GM12878 (cell line): ENCODE measurements at regions not wholly inside any gene's neighbourhood (a gene's known extent, or its start where the extent isn't known, plus 50 kb on each side); places are given as distances from the start of the nearest gene placed in this dataset.

Experiments
- ATAC-seq: fragments of 200-7000 bp; cut with Tn5 transposase; 3 replicates; pipeline ENCODE4 v1.9.1; 2020; ENCODE audit warnings: mild to moderate bottlenecking, moderate library complexity
- BruUV-seq: library from RNA; stranded (reverse); fragments of 400-500 nt; replicated peaks from 2 replicates; lab custom pipeline; 2021; lab: Mats Ljungman, UMichigan
- CTCF ChIA-PET: fragments of 300-600 bp; sonication (Branson Sonifier 250); formaldehyde crosslinking; extraction: SDS; loops from one replicate; lab custom pipeline; 2021; ENCODE audit warnings: inconsistent platforms; lab: Yijun Ruan, JAX
- POLR2A ChIA-PET: fragments of 350-600 bp; formaldehyde crosslinking; extraction: SDS; loops from one replicate; lab custom pipeline; 2021; ENCODE audit warnings: inconsistent platforms; lab: Charles Lee
- RAD21 ChIA-PET: fragments of 300-600 bp; sonication (Branson Sonifier 250); formaldehyde crosslinking; loops from one replicate; lab custom pipeline; 2023; ENCODE audit warnings: antibody characterized with exemption; ENCODE audit not compliant: unreplicated experiment; lab: Charles Lee
- SMC1A ChIA-PET: fragments of 300-600 bp; sonication (Branson Sonifier 250); formaldehyde crosslinking; loops from one replicate; lab custom pipeline; 2023; ENCODE audit not compliant: unreplicated experiment, uncharacterized antibody; lab: Charles Lee
- DNase-seq: peaks from one replicate; pipeline ENCODE4 v3.0.0-alpha.2; 2011; ENCODE audit warnings: low read depth, low spot score
- FAIRE-seq: peaks from 3 replicates; lab custom pipeline; 2011; peaks lifted over from hg19 to GRCh38; lab: Jason Lieb, UNC
- H2AFZ ChIP-seq: 2 replicates; pipeline ENCODE4 v1.6.0; 2011; ENCODE audit warnings: low read depth, low read length, control low read depth; ENCODE audit not compliant: control insufficient read depth
- H3K27ac ChIP-seq: 2 replicates; pipeline ENCODE4 v1.5.1; 2011; ENCODE audit warnings: control low read depth; ENCODE audit not compliant: control insufficient read depth, insufficient read depth
- H3K27me3 ChIP-seq, 2 experiments: replicated peaks in 1 of 2; 2 replicates each; pipeline versions ENCODE4 v1.6.0 to v1.6.1; 2011; ENCODE audit warnings: low read length in 1 of 2; ENCODE audit not compliant: control insufficient read depth in 2 of 2, insufficient read depth in 2 of 2
- H3K36me3 ChIP-seq, 2 experiments: 2 replicates each; pipeline ENCODE4 v1.5.1; 2011; ENCODE audit warnings: low read length in 1 of 2; ENCODE audit not compliant: control insufficient read depth in 2 of 2, insufficient read depth in 2 of 2
- H3K4me1 ChIP-seq: 2 replicates; pipeline ENCODE4 v1.6.1; 2011; ENCODE audit warnings: mild to moderate bottlenecking, low read length, moderate library complexity, mixed read lengths; ENCODE audit not compliant: control insufficient read depth, insufficient read depth
- H3K4me2 ChIP-seq: 2 replicates; pipeline ENCODE4 v1.6.0; 2011; ENCODE audit warnings: control low read depth; ENCODE audit not compliant: control insufficient read depth, insufficient read depth
- H3K4me3 ChIP-seq: fragments of 200-600 bp; sonication (generic); 2 replicates; pipeline ENCODE4 v1.5.1; 2016
- H3K79me2 ChIP-seq: 2 replicates; pipeline ENCODE4 v1.6.0; 2011; ENCODE audit warnings: low read length; ENCODE audit not compliant: control insufficient read depth, insufficient read depth
- H3K9ac ChIP-seq: 2 replicates; pipeline ENCODE4 v1.8.0; 2011; ENCODE audit warnings: low read length, control low read depth, mixed read lengths; ENCODE audit not compliant: control insufficient read depth, insufficient read depth
- H3K9me3 ChIP-seq: replicated peaks from 3 replicates; pipeline ENCODE4 v1.5.1; 2011; ENCODE audit warnings: mild to moderate bottlenecking, low read length; ENCODE audit not compliant: control insufficient read depth, insufficient read depth
- H4K20me1 ChIP-seq: 2 replicates; pipeline ENCODE4 v1.6.0; 2011; ENCODE audit not compliant: control insufficient read depth, insufficient read depth
- EZH2 ChIP-seq: IDR thresholded peaks from 2 replicates; pipeline ENCODE4 v1.6.1; 2012; ENCODE audit warnings: low read depth, mild to moderate bottlenecking, control low read depth, inconsistent platforms, low read length, borderline replicate concordance; ENCODE audit not compliant: control insufficient read depth
- FOXK2 ChIP-seq: fragments of 450-650 bp; IDR thresholded peaks from 2 replicates; pipeline ENCODE4 v1.6.1; 2017; ENCODE audit warnings: mild to moderate bottlenecking, moderate library complexity
- GATAD2B ChIP-seq: fragments of 450-650 bp; conservative IDR thresholded peaks from 2 replicates; pipeline ENCODE4 v1.6.1; 2017; ENCODE audit warnings: low read depth, mild to moderate bottlenecking, moderate library complexity
- SUZ12 ChIP-seq: fragments of 200-600 bp; sonication (generic); IDR thresholded peaks from one replicate; pipeline ENCODE4 v1.6.1; 2018; ENCODE audit warnings: antibody characterized with exemption, mild to moderate bottlenecking; ENCODE audit not compliant: unreplicated experiment
- TCF7 ChIP-seq: IDR thresholded peaks from 2 replicates; pipeline ENCODE4 v1.6.1; 2014; ENCODE audit warnings: antibody characterized with exemption, borderline replicate concordance
- WGBS: methylation state at CpG from one replicate; pipeline ENCODE4 v1.1.6; 2016; ENCODE audit warnings: low lambda C conversion rate; ENCODE audit not compliant: insufficient replicate concordance, insufficient coverage; ENCODE audit errors: missing lambda C conversion rate; 5-methylcytosine and 5-hydroxymethylcytosine counted together
- in situ Hi-C: fragments of 300-500 bp; cut with MboI; formaldehyde crosslinking; loops from 9 replicates; pipeline ENCODE4 v1.14.3; 2018; ENCODE audit warnings: mixed read lengths
- intact Hi-C: fragments of 100-400 bp; cut with micrococcal nuclease; formaldehyde crosslinking; loops from one replicate; pipeline ENCODE4 v1.14.2; 2022; ENCODE audit not compliant: unreplicated experiment
- TF ChIP-seq, protein P1 (sequence below): IDR thresholded peaks from 2 replicates; pipeline ENCODE4 v1.6.1; 2011; ENCODE audit warnings: low read depth, low read length, improper control_type of control experiment, borderline replicate concordance
- TF ChIP-seq, protein P2 (sequence below): IDR thresholded peaks from 2 replicates; pipeline ENCODE4 v1.6.1; 2012; ENCODE audit warnings: low read length, inconsistent platforms
- TF ChIP-seq, protein P3 (sequence below): fragments of 450-650 bp; IDR thresholded peaks from 2 replicates; pipeline ENCODE4 v1.6.1; 2014; ENCODE audit warnings: mild to moderate bottlenecking
- TF ChIP-seq, protein P4 (sequence below): IDR thresholded peaks from 2 replicates; pipeline ENCODE4 v1.6.1; 2012; ENCODE audit warnings: mild to moderate bottlenecking, low read depth, low read length

DNA sequence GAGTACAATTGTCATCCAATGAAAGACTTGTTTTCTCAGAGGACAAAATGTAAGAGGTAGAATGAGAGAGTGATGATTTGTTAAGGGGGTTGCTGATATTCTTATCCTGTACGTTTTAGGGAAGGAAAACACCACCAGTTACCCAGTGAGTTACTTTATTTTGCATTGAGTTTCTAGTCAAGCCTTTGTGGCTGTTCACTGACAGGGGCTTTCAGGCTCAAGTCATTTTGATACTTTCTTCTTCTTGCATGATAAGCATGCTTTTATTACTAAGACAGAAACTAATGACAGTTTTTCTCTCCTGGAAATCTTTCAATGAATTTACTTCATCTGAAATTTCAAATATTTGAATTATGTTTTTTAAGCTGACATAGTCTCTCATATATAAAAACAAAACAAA is 710.2 kb upstream of the POM121L12 start (continued):
- TF ChIP-seq, protein P1, sequence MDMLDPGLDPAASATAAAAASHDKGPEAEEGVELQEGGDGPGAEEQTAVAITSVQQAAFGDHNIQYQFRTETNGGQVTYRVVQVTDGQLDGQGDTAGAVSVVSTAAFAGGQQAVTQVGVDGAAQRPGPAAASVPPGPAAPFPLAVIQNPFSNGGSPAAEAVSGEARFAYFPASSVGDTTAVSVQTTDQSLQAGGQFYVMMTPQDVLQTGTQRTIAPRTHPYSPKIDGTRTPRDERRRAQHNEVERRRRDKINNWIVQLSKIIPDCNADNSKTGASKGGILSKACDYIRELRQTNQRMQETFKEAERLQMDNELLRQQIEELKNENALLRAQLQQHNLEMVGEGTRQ, result no peak
- TF ChIP-seq, protein P2, sequence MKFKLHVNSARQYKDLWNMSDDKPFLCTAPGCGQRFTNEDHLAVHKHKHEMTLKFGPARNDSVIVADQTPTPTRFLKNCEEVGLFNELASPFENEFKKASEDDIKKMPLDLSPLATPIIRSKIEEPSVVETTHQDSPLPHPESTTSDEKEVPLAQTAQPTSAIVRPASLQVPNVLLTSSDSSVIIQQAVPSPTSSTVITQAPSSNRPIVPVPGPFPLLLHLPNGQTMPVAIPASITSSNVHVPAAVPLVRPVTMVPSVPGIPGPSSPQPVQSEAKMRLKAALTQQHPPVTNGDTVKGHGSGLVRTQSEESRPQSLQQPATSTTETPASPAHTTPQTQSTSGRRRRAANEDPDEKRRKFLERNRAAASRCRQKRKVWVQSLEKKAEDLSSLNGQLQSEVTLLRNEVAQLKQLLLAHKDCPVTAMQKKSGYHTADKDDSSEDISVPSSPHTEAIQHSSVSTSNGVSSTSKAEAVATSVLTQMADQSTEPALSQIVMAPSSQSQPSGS, result no peak
- TF ChIP-seq, protein P3, sequence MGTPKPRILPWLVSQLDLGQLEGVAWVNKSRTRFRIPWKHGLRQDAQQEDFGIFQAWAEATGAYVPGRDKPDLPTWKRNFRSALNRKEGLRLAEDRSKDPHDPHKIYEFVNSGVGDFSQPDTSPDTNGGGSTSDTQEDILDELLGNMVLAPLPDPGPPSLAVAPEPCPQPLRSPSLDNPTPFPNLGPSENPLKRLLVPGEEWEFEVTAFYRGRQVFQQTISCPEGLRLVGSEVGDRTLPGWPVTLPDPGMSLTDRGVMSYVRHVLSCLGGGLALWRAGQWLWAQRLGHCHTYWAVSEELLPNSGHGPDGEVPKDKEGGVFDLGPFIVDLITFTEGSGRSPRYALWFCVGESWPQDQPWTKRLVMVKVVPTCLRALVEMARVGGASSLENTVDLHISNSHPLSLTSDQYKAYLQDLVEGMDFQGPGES, result no peak

DNA sequence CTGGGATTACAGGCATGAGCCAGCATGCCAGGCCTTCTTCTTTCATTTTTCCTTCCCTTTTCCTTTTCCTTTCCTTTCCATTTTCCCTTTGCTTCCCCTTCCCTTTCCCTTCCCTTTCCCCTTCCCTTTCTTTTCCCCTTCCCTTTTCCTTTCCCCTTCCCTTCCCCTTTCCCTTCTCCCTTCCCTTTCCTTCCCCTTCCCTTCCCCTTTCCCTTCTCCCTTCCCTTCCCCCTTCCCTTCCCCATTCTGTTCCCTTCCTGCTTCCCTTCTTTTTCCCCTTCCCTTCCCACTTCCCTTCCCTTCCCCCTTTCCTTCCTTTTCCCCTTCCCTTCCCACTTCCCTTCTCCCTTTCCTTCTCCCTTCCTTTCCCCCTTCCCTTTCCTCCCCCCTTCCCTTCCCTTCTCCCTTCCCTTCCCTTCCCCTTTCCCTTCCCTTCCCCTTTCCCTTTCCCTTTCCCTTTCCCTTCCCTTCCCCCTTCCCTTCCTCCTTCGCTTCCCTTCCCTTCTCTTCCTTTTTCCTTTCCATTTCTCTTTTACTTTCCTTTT is 712.2 kb upstream of the POM121L12 start:
- Histone ChIP-seq H3K4me3 (no peak overlapping the region), H3K79me2 (no peaks in the 10 kb centered on the region), H3K4me2 (no peak overlapping the region), H2AFZ (no peak overlapping the region), H4K20me1 (no peaks in the 10 kb centered on the region), H3K4me1 (no peaks in the 10 kb centered on the region), H3K27me3 (no peaks in the 10 kb centered on the region), H3K36me3 (no peaks in the 10 kb centered on the region), H3K9me3 (no peaks in the 10 kb centered on the region), H3K9ac (no peak overlapping the region), H3K27ac (no peak overlapping the region)
- intact Hi-C loops (no loop called here), in situ Hi-C loops (no loop called here)
- TF ChIP-seq SUZ12 (peak; percentile 57), FOXK2 (no peak), EZH2 (no peak), TCF7 (no peak), GATAD2B (no peak)
- TF ChIP-seq, protein P4, sequence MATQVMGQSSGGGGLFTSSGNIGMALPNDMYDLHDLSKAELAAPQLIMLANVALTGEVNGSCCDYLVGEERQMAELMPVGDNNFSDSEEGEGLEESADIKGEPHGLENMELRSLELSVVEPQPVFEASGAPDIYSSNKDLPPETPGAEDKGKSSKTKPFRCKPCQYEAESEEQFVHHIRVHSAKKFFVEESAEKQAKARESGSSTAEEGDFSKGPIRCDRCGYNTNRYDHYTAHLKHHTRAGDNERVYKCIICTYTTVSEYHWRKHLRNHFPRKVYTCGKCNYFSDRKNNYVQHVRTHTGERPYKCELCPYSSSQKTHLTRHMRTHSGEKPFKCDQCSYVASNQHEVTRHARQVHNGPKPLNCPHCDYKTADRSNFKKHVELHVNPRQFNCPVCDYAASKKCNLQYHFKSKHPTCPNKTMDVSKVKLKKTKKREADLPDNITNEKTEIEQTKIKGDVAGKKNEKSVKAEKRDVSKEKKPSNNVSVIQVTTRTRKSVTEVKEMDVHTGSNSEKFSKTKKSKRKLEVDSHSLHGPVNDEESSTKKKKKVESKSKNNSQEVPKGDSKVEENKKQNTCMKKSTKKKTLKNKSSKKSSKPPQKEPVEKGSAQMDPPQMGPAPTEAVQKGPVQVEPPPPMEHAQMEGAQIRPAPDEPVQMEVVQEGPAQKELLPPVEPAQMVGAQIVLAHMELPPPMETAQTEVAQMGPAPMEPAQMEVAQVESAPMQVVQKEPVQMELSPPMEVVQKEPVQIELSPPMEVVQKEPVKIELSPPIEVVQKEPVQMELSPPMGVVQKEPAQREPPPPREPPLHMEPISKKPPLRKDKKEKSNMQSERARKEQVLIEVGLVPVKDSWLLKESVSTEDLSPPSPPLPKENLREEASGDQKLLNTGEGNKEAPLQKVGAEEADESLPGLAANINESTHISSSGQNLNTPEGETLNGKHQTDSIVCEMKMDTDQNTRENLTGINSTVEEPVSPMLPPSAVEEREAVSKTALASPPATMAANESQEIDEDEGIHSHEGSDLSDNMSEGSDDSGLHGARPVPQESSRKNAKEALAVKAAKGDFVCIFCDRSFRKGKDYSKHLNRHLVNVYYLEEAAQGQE, result no peak
- ChIA-PET SMC1A (no interaction called here), POLR2A (no interaction called here), CTCF (no interaction called here), RAD21 (no interaction called here)
- no peak for FAIRE-seq
- no peak for ATAC-seq
- BruUV-seq, result no TSS peak
- no CpG with 5 or more reads among the region's 1 CpG for WGBS
- no peak for DNase-seq
